ENCODE measurements at regions not wholly inside any gene's neighbourhood (a gene's known extent, or its start where the extent isn't known, plus 50 kb on each side); places are given as distances from the start of the nearest gene placed in this dataset.

DNA sequence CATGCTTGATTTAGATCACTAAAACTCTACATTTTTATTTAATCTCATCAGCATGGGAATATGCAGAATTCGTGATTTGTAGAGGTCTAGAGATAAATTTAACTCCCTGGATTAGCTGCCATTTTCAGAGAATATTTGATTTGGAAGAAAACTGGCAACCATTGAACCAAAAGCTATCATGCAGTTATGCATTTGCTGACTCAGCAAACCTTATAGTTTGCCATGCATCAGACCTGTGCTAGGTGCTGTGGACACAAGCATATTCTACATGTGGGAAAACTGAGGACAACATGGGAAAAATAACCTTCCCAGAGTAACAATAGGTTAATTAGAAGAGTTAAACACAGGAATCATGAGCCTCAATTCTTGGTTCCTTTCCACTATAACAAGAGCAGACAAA is 54.7 kb upstream of the TP63 start:
- no peak overlapping the region for H3K4me2 ChIP-seq (ENCODE audit: low read length)
- H3K9me3 ChIP-seq (ENCODE audit: insufficient read depth, low read depth, low read length): no peaks in the 10 kb centered on the region
- H3K4me3 ChIP-seq (ENCODE audit: low read depth, low read length): no peak overlapping the region
- DNase-seq: no peak
- no peaks in the 10 kb centered on the region for H3K79me1 ChIP-seq (ENCODE audit: low read length)
- no peak overlapping the region for H2AK5ac ChIP-seq (ENCODE audit: low read length)
- peaks cover 0 to 2% of the 10 kb centered on the region in 2 experiments for H3K4me1 ChIP-seq (ENCODE audit: control insufficient read depth in 1 of 2, insufficient read depth in 2 of 2, low read length in 2 of 2)
- WGBS (ENCODE audit: extremely low coverage, insufficient coverage, insufficient read length): no CpG with 5 or more reads among the region's 1 CpG
- H4K8ac ChIP-seq (ENCODE audit: low read depth, low read length): no peak overlapping the region
- no peak overlapping the region for H2BK120ac ChIP-seq (ENCODE audit: insufficient read depth, low read length, poor library complexity)
- no peak overlapping the region for H3K9ac ChIP-seq (ENCODE audit: low read length)
- no peak overlapping the region for H3K23ac ChIP-seq (ENCODE audit: low read length)
- H4K12ac ChIP-seq (ENCODE audit: low read depth, low read length): no peak overlapping the region
- H3K36me3 ChIP-seq (ENCODE audit: control insufficient read depth in 1 of 2, insufficient read depth in 2 of 2, low read length in 2 of 2): no peaks in the 10 kb centered on the region
- no peak overlapping the region for H2AFZ ChIP-seq (ENCODE audit: insufficient read depth, low read length, poor library complexity)
- H3K79me2 ChIP-seq (ENCODE audit: control insufficient read depth, insufficient read depth, low read length, poor library complexity): no peaks in the 10 kb centered on the region
- no peak overlapping the region for H4K91ac ChIP-seq (ENCODE audit: low read depth, low read length)
- H3K27ac ChIP-seq (ENCODE audit: low read depth, low read length): no peak overlapping the region
- H2BK5ac ChIP-seq (ENCODE audit: low read depth, low read length, poor library complexity): no peak overlapping the region
- H3K27me3 ChIP-seq (ENCODE audit: insufficient read depth, low read length): no peaks in the 10 kb centered on the region
- no peak overlapping the region for H3K4ac ChIP-seq (ENCODE audit: low read depth, low read length)
- no peak overlapping the region for H3K14ac ChIP-seq (ENCODE audit: low read length)
- no peak overlapping the region for H2BK12ac ChIP-seq (ENCODE audit: low read length)
- no peak overlapping the region for H3K18ac ChIP-seq (ENCODE audit: low read length)

- Histone ChIP-seq H2AK5ac (ENCODE audit: low read length) (no peak overlapping the region), H3K4ac (ENCODE audit: low read depth, low read length) (no peak overlapping the region), H2BK120ac (ENCODE audit: insufficient read depth, low read length, poor library complexity) (no peak overlapping the region), H2BK5ac (ENCODE audit: low read depth, low read length, poor library complexity) (no peak overlapping the region), H2AFZ (ENCODE audit: insufficient read depth, low read length, poor library complexity) (no peak overlapping the region), H3K27ac (ENCODE audit: low read depth, low read length) (no peak overlapping the region), H2BK12ac (ENCODE audit: low read length) (no peak overlapping the region), H3K4me2 (ENCODE audit: low read length) (no peak overlapping the region), H3K27me3 (ENCODE audit: insufficient read depth, low read length) (no peaks in the 10 kb centered on the region), H3K79me1 (ENCODE audit: low read length) (no peaks in the 10 kb centered on the region), H3K14ac (ENCODE audit: low read length) (no peak overlapping the region), H4K12ac (ENCODE audit: low read depth, low read length) (no peak overlapping the region), H3K36me3 (ENCODE audit: control insufficient read depth in 1 of 2, insufficient read depth in 2 of 2, low read length in 2 of 2) (no peaks in the 10 kb centered on the region), H4K8ac (ENCODE audit: low read depth, low read length) (no peak overlapping the region), H3K9ac (ENCODE audit: low read length) (no peak overlapping the region), H3K79me2 (ENCODE audit: control insufficient read depth, insufficient read depth, low read length, poor library complexity) (no peaks in the 10 kb centered on the region), H3K9me3 (ENCODE audit: insufficient read depth, low read depth, low read length) (no peaks in the 10 kb centered on the region), H3K23ac (ENCODE audit: low read length) (no peak overlapping the region), H3K4me1 (ENCODE audit: control insufficient read depth in 1 of 2, insufficient read depth in 2 of 2, low read length in 2 of 2) (peaks cover 0 to 2% of the 10 kb centered on the region in 2 experiments), H4K91ac (ENCODE audit: low read depth, low read length) (no peak overlapping the region), H3K18ac (ENCODE audit: low read length) (no peak overlapping the region), H3K4me3 (ENCODE audit: low read depth, low read length) (no peak overlapping the region)
- DNase-seq: no peak
- WGBS (ENCODE audit: extremely low coverage, insufficient coverage, insufficient read length): no CpG with 5 or more reads among the region's 5 CpGs
These were observed 53.9 kb upstream of the TP63 start for GRCh38 chr3:189577050-189577951.

GRCh38 chr3:189580190-189580589 is 51.0 kb upstream of the TP63 start:
- Histone ChIP-seq H3K27ac (ENCODE audit: low read depth, low read length) (no peak overlapping the region), H4K91ac (ENCODE audit: low read depth, low read length) (no peak overlapping the region), H2BK120ac (ENCODE audit: insufficient read depth, low read length, poor library complexity) (no peak overlapping the region), H3K9ac (ENCODE audit: low read length) (no peak overlapping the region), H3K23ac (ENCODE audit: low read length) (no peak overlapping the region), H3K79me2 (ENCODE audit: control insufficient read depth, insufficient read depth, low read length, poor library complexity) (no peaks in the 10 kb centered on the region), H2AFZ (ENCODE audit: insufficient read depth, low read length, poor library complexity) (no peak overlapping the region), H3K4ac (ENCODE audit: low read depth, low read length) (no peak overlapping the region), H3K36me3 (ENCODE audit: control insufficient read depth in 1 of 2, insufficient read depth in 2 of 2, low read length in 2 of 2) (no peaks in the 10 kb centered on the region), H3K27me3 (ENCODE audit: insufficient read depth, low read length) (no peaks in the 10 kb centered on the region), H2AK5ac (ENCODE audit: low read length) (no peak overlapping the region), H3K18ac (ENCODE audit: low read length) (no peak overlapping the region), H3K14ac (ENCODE audit: low read length) (no peak overlapping the region), H2BK5ac (ENCODE audit: low read depth, low read length, poor library complexity) (no peak overlapping the region), H3K4me1 (ENCODE audit: control insufficient read depth in 1 of 2, insufficient read depth in 2 of 2, low read length in 2 of 2) (no peaks in the 10 kb centered on the region), H2BK12ac (ENCODE audit: low read length) (no peak overlapping the region), H3K9me3 (ENCODE audit: insufficient read depth, low read depth, low read length) (no peaks in the 10 kb centered on the region), H3K4me2 (ENCODE audit: low read length) (no peak overlapping the region), H4K8ac (ENCODE audit: low read depth, low read length) (no peak overlapping the region), H3K4me3 (ENCODE audit: low read depth, low read length) (no peak overlapping the region), H4K12ac (ENCODE audit: low read depth, low read length) (no peak overlapping the region), H3K79me1 (ENCODE audit: low read length) (no peaks in the 10 kb centered on the region)
- no peak for DNase-seq
- no CpG with 5 or more reads among the region's 2 CpGs for WGBS (ENCODE audit: extremely low coverage, insufficient coverage, insufficient read length)
